Thyroid gland (tissue), 4 donors: ENCODE measurements at regions not wholly inside any gene's neighbourhood (a gene's known extent, or its start where the extent isn't known, plus 50 kb on each side); places are given as distances from the start of the nearest gene placed in this dataset.

Source experiments
- CTCF ChIP-seq, 6 experiments: fragments of 200-600 bp in 3 of 6; fragments of 450-650 bp in 3 of 6; sonication (generic) in 3 of 6; IDR thresholded peaks; one replicate each; pipeline ENCODE4 v1.5.1; 2016 to 2019; ENCODE audit warnings: antibody characterized with exemption in 6 of 6, mild to moderate bottlenecking in 2 of 6, inconsistent platforms in 1 of 6, moderate library complexity in 1 of 6
- POLR2A ChIP-seq, 2 donors: fragments of 450-650 bp; IDR thresholded peaks; one replicate each; pipeline ENCODE4 v1.6.1; 2017; ENCODE audit warnings: antibody characterized with exemption in 2 of 2, mild to moderate bottlenecking in 2 of 2, moderate library complexity in 1 of 2

- TF ChIP-seq CTCF (IDR thresholded peaks at IDR 0.05) = no peak
- TF ChIP-seq POLR2A (IDR thresholded peaks at IDR 0.05) = no peak
These were observed 1033.9 kb downstream of the NLGN4X start for GRCh38 chrX:5194806-5195205.
